GM12878 (cell line): ENCODE measurements at regions not wholly inside any gene's neighbourhood (a gene's known extent, or its start where the extent isn't known, plus 50 kb on each side); places are given as distances from the start of the nearest gene placed in this dataset.

Source experiments
- ATAC-seq: fragments of 200-7000 bp; cut with Tn5 transposase; 3 replicates; pipeline ENCODE4 v1.9.1; 2020; ENCODE audit warnings: mild to moderate bottlenecking, moderate library complexity
- BruUV-seq: library from RNA; stranded (reverse); fragments of 400-500 nt; replicated peaks from 2 replicates; lab custom pipeline; 2021; lab: Mats Ljungman, UMichigan
- CTCF ChIA-PET: fragments of 300-600 bp; sonication (Branson Sonifier 250); formaldehyde crosslinking; extraction: SDS; loops from one replicate; lab custom pipeline; 2021; ENCODE audit warnings: inconsistent platforms; lab: Yijun Ruan, JAX
- POLR2A ChIA-PET: fragments of 350-600 bp; formaldehyde crosslinking; extraction: SDS; loops from one replicate; lab custom pipeline; 2021; ENCODE audit warnings: inconsistent platforms; lab: Charles Lee
- RAD21 ChIA-PET: fragments of 300-600 bp; sonication (Branson Sonifier 250); formaldehyde crosslinking; loops from one replicate; lab custom pipeline; 2023; ENCODE audit warnings: antibody characterized with exemption; ENCODE audit not compliant: unreplicated experiment; lab: Charles Lee
- SMC1A ChIA-PET: fragments of 300-600 bp; sonication (Branson Sonifier 250); formaldehyde crosslinking; loops from one replicate; lab custom pipeline; 2023; ENCODE audit not compliant: unreplicated experiment, uncharacterized antibody; lab: Charles Lee
- DNase-seq: peaks from one replicate; pipeline ENCODE4 v3.0.0-alpha.2; 2011; ENCODE audit warnings: low read depth, low spot score
- FAIRE-seq: peaks from 3 replicates; lab custom pipeline; 2011; peaks lifted over from hg19 to GRCh38; lab: Jason Lieb, UNC
- H2AFZ ChIP-seq: 2 replicates; pipeline ENCODE4 v1.6.0; 2011; ENCODE audit warnings: low read depth, low read length, control low read depth; ENCODE audit not compliant: control insufficient read depth
- H3K27ac ChIP-seq: 2 replicates; pipeline ENCODE4 v1.5.1; 2011; ENCODE audit warnings: control low read depth; ENCODE audit not compliant: control insufficient read depth, insufficient read depth
- H3K27me3 ChIP-seq, 2 experiments: replicated peaks in 1 of 2; 2 replicates each; pipeline versions ENCODE4 v1.6.0 to v1.6.1; 2011; ENCODE audit warnings: low read length in 1 of 2; ENCODE audit not compliant: control insufficient read depth in 2 of 2, insufficient read depth in 2 of 2
- H3K36me3 ChIP-seq, 2 experiments: 2 replicates each; pipeline ENCODE4 v1.5.1; 2011; ENCODE audit warnings: low read length in 1 of 2; ENCODE audit not compliant: control insufficient read depth in 2 of 2, insufficient read depth in 2 of 2
- H3K4me1 ChIP-seq: 2 replicates; pipeline ENCODE4 v1.6.1; 2011; ENCODE audit warnings: mild to moderate bottlenecking, low read length, moderate library complexity, mixed read lengths; ENCODE audit not compliant: control insufficient read depth, insufficient read depth
- H3K4me2 ChIP-seq: 2 replicates; pipeline ENCODE4 v1.6.0; 2011; ENCODE audit warnings: control low read depth; ENCODE audit not compliant: control insufficient read depth, insufficient read depth
- H3K4me3 ChIP-seq: fragments of 200-600 bp; sonication (generic); 2 replicates; pipeline ENCODE4 v1.5.1; 2016
- H3K79me2 ChIP-seq: 2 replicates; pipeline ENCODE4 v1.6.0; 2011; ENCODE audit warnings: low read length; ENCODE audit not compliant: control insufficient read depth, insufficient read depth
- H3K9ac ChIP-seq: 2 replicates; pipeline ENCODE4 v1.8.0; 2011; ENCODE audit warnings: low read length, control low read depth, mixed read lengths; ENCODE audit not compliant: control insufficient read depth, insufficient read depth
- H3K9me3 ChIP-seq: replicated peaks from 3 replicates; pipeline ENCODE4 v1.5.1; 2011; ENCODE audit warnings: mild to moderate bottlenecking, low read length; ENCODE audit not compliant: control insufficient read depth, insufficient read depth
- H4K20me1 ChIP-seq: 2 replicates; pipeline ENCODE4 v1.6.0; 2011; ENCODE audit not compliant: control insufficient read depth, insufficient read depth
- CBFB ChIP-seq: IDR thresholded peaks from 2 replicates; pipeline ENCODE4 v1.6.1; 2016; ENCODE audit warnings: antibody characterized with exemption, low read depth
- CREM ChIP-seq: IDR thresholded peaks from 2 replicates; pipeline ENCODE4 v1.6.1; 2014; ENCODE audit warnings: antibody characterized with exemption, low read depth
- CTCF ChIP-seq, 3 experiments: IDR thresholded peaks in 2 of 3; conservative IDR thresholded peaks in 1 of 3; 2 replicates each; pipeline ENCODE4 v1.5.1; 2011; ENCODE audit warnings: low read depth in 3 of 3, low read length in 3 of 3, mild to moderate bottlenecking in 3 of 3, control low read depth in 2 of 3, moderate library complexity in 2 of 3, inconsistent platforms in 1 of 3, mixed read lengths in 1 of 3; ENCODE audit not compliant: control insufficient read depth in 2 of 3, insufficient read depth in 1 of 3; ENCODE audit errors: extremely low read depth in 1 of 3
- HDGF ChIP-seq: fragments of 450-650 bp; IDR thresholded peaks from 2 replicates; pipeline ENCODE4 v1.6.1; 2016; ENCODE audit warnings: antibody characterized with exemption
- NFYA ChIP-seq: IDR thresholded peaks from 2 replicates; pipeline ENCODE4 v1.6.1; 2011; ENCODE audit warnings: low read depth, mild to moderate bottlenecking, low read length, improper control_type of control experiment, borderline replicate concordance
- PML ChIP-seq: IDR thresholded peaks from 2 replicates; pipeline ENCODE4 v1.6.1; 2012; ENCODE audit warnings: low read length, inconsistent platforms
- POLR2AphosphoS5 ChIP-seq: IDR thresholded peaks from 2 replicates; pipeline ENCODE4 v1.6.1; 2011; ENCODE audit warnings: mild to moderate bottlenecking, low read length, inconsistent platforms
- RAD21 ChIP-seq: IDR thresholded peaks from 2 replicates; pipeline ENCODE4 v1.6.1; 2011; ENCODE audit warnings: mild to moderate bottlenecking, low read depth, low read length, moderate library complexity; ENCODE audit not compliant: insufficient read depth
- SMC3 ChIP-seq: IDR thresholded peaks from 2 replicates; pipeline ENCODE4 v1.6.1; 2011; ENCODE audit warnings: low read length, improper control_type of control experiment, borderline replicate concordance
- TAF1 ChIP-seq: IDR thresholded peaks from 2 replicates; pipeline ENCODE4 v1.6.1; 2011; ENCODE audit warnings: mild to moderate bottlenecking, low read depth, low read length, borderline replicate concordance
- YBX1 ChIP-seq: fragments of 450-650 bp; IDR thresholded peaks from 2 replicates; pipeline ENCODE4 v1.6.1; 2016; ENCODE audit warnings: antibody characterized with exemption
- WGBS: methylation state at CpG from one replicate; pipeline ENCODE4 v1.1.6; 2016; ENCODE audit warnings: low lambda C conversion rate; ENCODE audit not compliant: insufficient replicate concordance, insufficient coverage; ENCODE audit errors: missing lambda C conversion rate; 5-methylcytosine and 5-hydroxymethylcytosine counted together
- in situ Hi-C: fragments of 300-500 bp; cut with MboI; formaldehyde crosslinking; loops from 9 replicates; pipeline ENCODE4 v1.14.3; 2018; ENCODE audit warnings: mixed read lengths
- intact Hi-C: fragments of 100-400 bp; cut with micrococcal nuclease; formaldehyde crosslinking; loops from one replicate; pipeline ENCODE4 v1.14.2; 2022; ENCODE audit not compliant: unreplicated experiment
- TF ChIP-seq, protein P1 (sequence below): fragments of 450-650 bp; conservative IDR thresholded peaks from 2 replicates; pipeline ENCODE4 v1.6.1; 2017; ENCODE audit warnings: mild to moderate bottlenecking, moderate library complexity
- TF ChIP-seq, protein P2 (sequence below): IDR thresholded peaks from 2 replicates; pipeline ENCODE4 v1.6.1; 2012; ENCODE audit warnings: low read depth, low read length, improper control_type of control experiment
- TF ChIP-seq, protein P3 (sequence below): fragments of 450-650 bp; IDR thresholded peaks from 2 replicates; pipeline ENCODE4 v1.6.1; 2018; ENCODE audit warnings: mild to moderate bottlenecking, low read depth, moderate library complexity; ENCODE audit not compliant: partially characterized antibody

DNA sequence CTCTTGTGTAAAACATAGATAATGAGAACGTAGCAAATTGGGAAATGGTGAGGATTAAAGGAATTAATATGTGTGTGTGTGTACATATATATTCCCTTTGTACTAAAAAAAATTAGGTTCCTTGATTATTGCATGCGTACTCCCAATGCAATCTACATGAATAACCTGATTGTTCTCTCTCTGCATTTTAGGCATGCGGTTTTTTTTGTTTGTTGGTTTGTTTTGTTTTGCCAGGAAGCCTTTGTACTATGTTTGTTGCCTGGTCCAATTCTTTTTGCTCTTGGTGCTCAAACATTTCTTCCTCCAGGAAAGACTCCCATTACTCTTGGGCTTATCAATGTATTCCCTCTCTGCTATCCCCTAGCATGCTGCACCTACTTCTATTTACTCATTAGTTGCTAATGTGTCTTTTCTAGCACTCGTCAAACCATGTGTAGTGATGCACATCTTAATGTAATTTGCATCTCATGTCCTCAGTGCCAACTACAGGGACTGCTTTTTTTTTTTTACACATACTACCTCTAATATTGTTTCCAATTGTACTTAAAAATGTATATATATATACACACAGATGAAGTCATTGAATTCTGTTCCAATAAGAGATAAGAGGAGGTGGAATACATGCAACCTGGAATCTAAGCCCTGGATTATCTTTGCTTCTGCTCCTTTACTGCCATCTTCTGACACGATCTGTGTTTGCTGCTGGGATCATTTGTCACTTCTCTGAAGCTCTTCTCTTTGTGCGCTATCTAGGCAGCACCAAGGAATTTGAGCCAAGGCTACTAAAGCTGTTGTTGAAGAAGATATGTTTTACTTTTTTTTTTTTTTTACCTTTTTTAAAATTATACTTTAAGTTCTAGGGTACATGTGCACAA is 197.2 kb upstream of the ANO3 start:
- RAD21 ChIA-PET, result interaction anchor here (0.6 to 2.3 kb wide), 3 partner anchors 98 to 154 kb away, joined by 3 to 20 read pairs (median 4); no protein-coding TSS in a partner anchor
- DNase-seq, result no peak
- SMC1A ChIA-PET, result interaction anchor here (0.6 to 1.8 kb wide), 2 partner anchors 153 to 243 kb away, joined by 3 to 16 read pairs; no protein-coding TSS in a partner anchor
- Histone ChIP-seq H3K79me2 (no peaks in the 10 kb centered on the region), H3K9me3 (no peaks in the 10 kb centered on the region), H3K4me2 (no peak overlapping the region), H4K20me1 (no peaks in the 10 kb centered on the region), H3K9ac (no peak overlapping the region), H3K4me3 (no peak overlapping the region), H3K36me3 (no peaks in the 10 kb centered on the region), H2AFZ (no peak overlapping the region), H3K27me3 (no peaks in the 10 kb centered on the region), H3K4me1 (no peaks in the 10 kb centered on the region), H3K27ac (no peak overlapping the region)
- intact Hi-C loops, result loop anchor here (1.0 kb wide), 2 partner anchors 142 to 152 kb away; no protein-coding TSS in a partner anchor
- peak; percentile 54; the same call in 2 of the 3 replicates for ATAC-seq
- WGBS, result 31% methylated on average over 6 of the region's 6 CpGs
- POLR2A ChIA-PET, result interaction anchor here (0.6 kb wide), 1 partner anchor 166 kb away, joined by 3 read pairs; no protein-coding TSS in a partner anchor
- in situ Hi-C loops, result no loop called here
- CTCF ChIA-PET, result interaction anchor here (0.6 to 3.9 kb wide), 11 partner anchors 9 to 160 kb away, joined by 3 to 46 read pairs (median 3); no protein-coding TSS in a partner anchor
- no TSS peak for BruUV-seq
- peak; percentile 62 for FAIRE-seq
- TF ChIP-seq HDGF, result no peak
- no peak for TF ChIP-seq CREM
- TF ChIP-seq, protein P1, sequence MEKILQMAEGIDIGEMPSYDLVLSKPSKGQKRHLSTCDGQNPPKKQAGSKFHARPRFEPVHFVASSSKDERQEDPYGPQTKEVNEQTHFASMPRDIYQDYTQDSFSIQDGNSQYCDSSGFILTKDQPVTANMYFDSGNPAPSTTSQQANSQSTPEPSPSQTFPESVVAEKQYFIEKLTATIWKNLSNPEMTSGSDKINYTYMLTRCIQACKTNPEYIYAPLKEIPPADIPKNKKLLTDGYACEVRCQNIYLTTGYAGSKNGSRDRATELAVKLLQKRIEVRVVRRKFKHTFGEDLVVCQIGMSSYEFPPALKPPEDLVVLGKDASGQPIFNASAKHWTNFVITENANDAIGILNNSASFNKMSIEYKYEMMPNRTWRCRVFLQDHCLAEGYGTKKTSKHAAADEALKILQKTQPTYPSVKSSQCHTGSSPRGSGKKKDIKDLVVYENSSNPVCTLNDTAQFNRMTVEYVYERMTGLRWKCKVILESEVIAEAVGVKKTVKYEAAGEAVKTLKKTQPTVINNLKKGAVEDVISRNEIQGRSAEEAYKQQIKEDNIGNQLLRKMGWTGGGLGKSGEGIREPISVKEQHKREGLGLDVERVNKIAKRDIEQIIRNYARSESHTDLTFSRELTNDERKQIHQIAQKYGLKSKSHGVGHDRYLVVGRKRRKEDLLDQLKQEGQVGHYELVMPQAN, result no peak
- TF ChIP-seq YBX1, result no peak
- TF ChIP-seq TAF1, result no peak
- no peak for TF ChIP-seq PML
- peak; percentile 62; the same call in 1 of the 2 replicates for TF ChIP-seq SMC3
- TF ChIP-seq CBFB, result no peak
- TF ChIP-seq, protein P2, sequence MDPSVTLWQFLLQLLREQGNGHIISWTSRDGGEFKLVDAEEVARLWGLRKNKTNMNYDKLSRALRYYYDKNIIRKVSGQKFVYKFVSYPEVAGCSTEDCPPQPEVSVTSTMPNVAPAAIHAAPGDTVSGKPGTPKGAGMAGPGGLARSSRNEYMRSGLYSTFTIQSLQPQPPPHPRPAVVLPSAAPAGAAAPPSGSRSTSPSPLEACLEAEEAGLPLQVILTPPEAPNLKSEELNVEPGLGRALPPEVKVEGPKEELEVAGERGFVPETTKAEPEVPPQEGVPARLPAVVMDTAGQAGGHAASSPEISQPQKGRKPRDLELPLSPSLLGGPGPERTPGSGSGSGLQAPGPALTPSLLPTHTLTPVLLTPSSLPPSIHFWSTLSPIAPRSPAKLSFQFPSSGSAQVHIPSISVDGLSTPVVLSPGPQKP, result no peak
- TF ChIP-seq POLR2AphosphoS5, result no peak
- peak; percentile 77 for TF ChIP-seq RAD21
- TF ChIP-seq NFYA, result no peak
- TF ChIP-seq, protein P3, sequence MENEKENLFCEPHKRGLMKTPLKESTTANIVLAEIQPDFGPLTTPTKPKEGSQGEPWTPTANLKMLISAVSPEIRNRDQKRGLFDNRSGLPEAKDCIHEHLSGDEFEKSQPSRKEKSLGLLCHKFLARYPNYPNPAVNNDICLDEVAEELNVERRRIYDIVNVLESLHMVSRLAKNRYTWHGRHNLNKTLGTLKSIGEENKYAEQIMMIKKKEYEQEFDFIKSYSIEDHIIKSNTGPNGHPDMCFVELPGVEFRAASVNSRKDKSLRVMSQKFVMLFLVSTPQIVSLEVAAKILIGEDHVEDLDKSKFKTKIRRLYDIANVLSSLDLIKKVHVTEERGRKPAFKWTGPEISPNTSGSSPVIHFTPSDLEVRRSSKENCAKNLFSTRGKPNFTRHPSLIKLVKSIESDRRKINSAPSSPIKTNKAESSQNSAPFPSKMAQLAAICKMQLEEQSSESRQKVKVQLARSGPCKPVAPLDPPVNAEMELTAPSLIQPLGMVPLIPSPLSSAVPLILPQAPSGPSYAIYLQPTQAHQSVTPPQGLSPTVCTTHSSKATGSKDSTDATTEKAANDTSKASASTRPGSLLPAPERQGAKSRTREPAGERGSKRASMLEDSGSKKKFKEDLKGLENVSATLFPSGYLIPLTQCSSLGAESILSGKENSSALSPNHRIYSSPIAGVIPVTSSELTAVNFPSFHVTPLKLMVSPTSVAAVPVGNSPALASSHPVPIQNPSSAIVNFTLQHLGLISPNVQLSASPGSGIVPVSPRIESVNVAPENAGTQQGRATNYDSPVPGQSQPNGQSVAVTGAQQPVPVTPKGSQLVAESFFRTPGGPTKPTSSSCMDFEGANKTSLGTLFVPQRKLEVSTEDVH, result no peak
- TF ChIP-seq CTCF (IDR thresholded peaks at IDR 0.05 in 2 of 3, conservative IDR thresholded peaks at IDR 0.05 in 1 of 3; ENCODE audit: control insufficient read depth in 2 of 3, extremely low read depth in 1 of 3, insufficient read depth in 1 of 3, low read depth in 3 of 3, low read length in 3 of 3), result peak; percentile 34 to 47 (median 42); a peak in 5 of 6 replicates
